ENCODE measurements at regions not wholly inside any gene's neighbourhood (a gene's known extent, or its start where the extent isn't known, plus 50 kb on each side); places are given as distances from the start of the nearest gene placed in this dataset.

DNA sequence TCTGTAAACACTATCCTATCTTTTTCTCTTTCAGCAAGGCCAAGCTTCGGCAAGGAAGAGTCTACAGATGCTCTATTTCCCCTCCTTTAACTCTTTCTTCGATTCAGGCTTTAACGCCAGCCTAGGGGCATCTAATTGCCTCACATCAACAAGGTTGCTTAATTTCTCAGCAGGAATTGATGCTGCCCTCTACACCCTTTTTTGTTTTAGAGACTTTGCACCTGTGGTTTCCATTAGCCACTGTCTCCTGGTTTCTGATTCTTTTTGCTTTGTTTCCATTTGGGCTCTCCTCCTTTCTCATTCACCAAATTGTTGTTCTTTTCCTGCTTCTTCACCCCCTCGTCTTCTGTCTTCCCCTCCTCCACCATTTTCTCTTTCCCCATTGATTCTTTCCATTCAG, 202.4 kb upstream of the HMCN1 start:
- WGBS, 2 donors = 82 to 89% methylated on average over 4 of the region's 4 CpGs
- Histone ChIP-seq H3K36me3 (no peaks in the 10 kb centered on the region), H3K4me3 (no peak overlapping the region)

DNA sequence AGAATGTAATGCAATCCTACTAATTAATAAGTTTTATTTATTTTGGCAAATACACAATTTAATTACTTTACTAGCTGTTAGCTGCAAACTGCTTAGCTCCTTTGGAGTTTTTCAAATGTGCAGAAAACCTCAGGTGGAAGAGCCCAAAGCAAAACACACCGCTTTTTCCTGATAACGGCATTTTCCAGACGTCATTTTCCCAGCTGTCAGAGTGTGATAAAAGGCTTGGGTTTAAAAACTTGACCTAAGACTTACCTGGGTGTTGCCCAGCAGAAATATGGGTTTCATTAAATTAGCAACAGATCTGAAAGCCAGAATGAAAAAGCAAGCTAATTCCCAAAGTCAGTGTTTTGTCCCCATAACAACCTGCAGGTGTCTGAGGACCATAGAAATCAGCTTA, 204.0 kb upstream of the HMCN1 start:
- Histone ChIP-seq H3K4me1 (peaks cover 0 to 25% (median 0%) of the 10 kb centered on the region in 4 donors), H3K36me3 (no peaks in the 10 kb centered on the region), H3K27me3 (no peaks in the 10 kb centered on the region), H3K27ac (no peak overlapping the region), H3K4me3 (no peak overlapping the region), H3K9me3 (no peaks in the 10 kb centered on the region)
- WGBS, 2 donors = 77 to 81% methylated on average over 3 of the region's 3 CpGs
- DNase-seq (ENCODE audit: low spot score in 2 of 2) = no peak
- TF ChIP-seq EP300 (IDR thresholded peaks at IDR 0.05) (no peak), POLR2A (IDR thresholded peaks at IDR 0.05) (no peak)
- TF ChIP-seq, protein P1, sequence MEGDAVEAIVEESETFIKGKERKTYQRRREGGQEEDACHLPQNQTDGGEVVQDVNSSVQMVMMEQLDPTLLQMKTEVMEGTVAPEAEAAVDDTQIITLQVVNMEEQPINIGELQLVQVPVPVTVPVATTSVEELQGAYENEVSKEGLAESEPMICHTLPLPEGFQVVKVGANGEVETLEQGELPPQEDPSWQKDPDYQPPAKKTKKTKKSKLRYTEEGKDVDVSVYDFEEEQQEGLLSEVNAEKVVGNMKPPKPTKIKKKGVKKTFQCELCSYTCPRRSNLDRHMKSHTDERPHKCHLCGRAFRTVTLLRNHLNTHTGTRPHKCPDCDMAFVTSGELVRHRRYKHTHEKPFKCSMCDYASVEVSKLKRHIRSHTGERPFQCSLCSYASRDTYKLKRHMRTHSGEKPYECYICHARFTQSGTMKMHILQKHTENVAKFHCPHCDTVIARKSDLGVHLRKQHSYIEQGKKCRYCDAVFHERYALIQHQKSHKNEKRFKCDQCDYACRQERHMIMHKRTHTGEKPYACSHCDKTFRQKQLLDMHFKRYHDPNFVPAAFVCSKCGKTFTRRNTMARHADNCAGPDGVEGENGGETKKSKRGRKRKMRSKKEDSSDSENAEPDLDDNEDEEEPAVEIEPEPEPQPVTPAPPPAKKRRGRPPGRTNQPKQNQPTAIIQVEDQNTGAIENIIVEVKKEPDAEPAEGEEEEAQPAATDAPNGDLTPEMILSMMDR (IDR thresholded peaks at IDR 0.05) = no peak

More for the DNA sequence above, 202.4 kb upstream of the HMCN1 start:
- no peaks in the 10 kb centered on the region for H3K27me3 ChIP-seq
- no peak for DNase-seq (ENCODE audit: low spot score in 2 of 2)
- TF ChIP-seq EP300 (IDR thresholded peaks at IDR 0.05) = no peak
- H3K4me1 ChIP-seq = peaks cover 0 to 33% (median 0%) of the 10 kb centered on the region in 4 donors
- H3K9me3 ChIP-seq = no peaks in the 10 kb centered on the region
- no peak overlapping the region for H3K27ac ChIP-seq

DNA sequence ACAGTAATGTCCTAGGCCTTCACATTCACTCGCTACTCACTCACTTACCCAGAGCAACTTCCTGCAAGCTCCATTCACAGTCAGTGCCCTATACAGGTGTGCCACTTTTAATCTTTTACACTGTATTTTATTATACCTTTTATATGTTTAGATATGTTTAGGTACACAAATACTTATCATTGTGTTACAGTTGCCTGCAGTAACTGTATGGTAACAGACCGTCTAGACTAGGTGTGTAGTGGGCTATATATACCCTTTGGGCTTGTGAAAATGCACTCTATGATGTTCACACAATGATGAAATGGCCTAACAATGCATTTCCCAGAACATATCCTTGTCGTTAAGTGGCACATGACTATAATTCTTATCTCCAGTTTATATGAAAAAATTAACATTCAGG, 204.5 kb upstream of the HMCN1 start:
- no peaks in the 10 kb centered on the region for H3K27me3 ChIP-seq
- H3K4me1 ChIP-seq = peaks cover 0 to 20% (median 0%) of the 10 kb centered on the region in 4 donors
- TF ChIP-seq POLR2A (IDR thresholded peaks at IDR 0.05) (no peak), EP300 (IDR thresholded peaks at IDR 0.05) (no peak)
- TF ChIP-seq, protein P1 (IDR thresholded peaks at IDR 0.05) = no peak
- H3K36me3 ChIP-seq = no peaks in the 10 kb centered on the region
- H3K27ac ChIP-seq = no peak overlapping the region
- no peak overlapping the region for H3K4me3 ChIP-seq
- H3K9me3 ChIP-seq = no peaks in the 10 kb centered on the region
- no peak for DNase-seq (ENCODE audit: low spot score in 2 of 2)
- 90 to 91% methylated on average over 3 of the region's 3 CpGs for WGBS, 2 donors

DNA sequence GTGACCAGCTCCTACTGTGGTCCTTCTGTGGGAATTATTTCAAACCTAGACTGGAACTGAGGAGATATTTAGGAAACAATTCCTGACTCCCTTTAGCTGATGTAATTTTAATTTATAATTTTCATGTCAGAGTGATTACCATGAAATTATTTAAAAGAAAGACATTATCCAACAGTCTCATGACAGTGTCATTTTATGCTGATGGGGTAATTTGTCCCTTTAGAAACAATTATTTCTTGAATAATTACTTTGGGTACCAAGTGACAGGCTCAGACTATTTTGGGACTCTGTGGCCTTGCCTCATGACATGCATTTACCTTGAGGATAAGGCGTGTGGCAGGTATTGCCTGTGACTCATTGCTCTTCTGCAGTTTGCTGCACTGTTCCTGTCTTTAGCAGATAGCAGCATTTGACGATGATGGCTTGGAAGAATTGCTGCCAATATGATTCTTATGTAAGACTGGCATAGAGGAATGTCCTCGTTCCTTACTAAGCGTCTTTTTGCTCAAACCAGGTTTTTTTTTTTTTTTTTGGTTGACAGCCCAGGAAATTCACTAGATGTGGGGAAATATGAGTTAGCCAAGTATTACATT, 206.0 kb upstream of the HMCN1 start:
- 83 to 85% methylated on average over 4 of the region's 4 CpGs for WGBS, 2 donors
- peaks cover 0 to 5% (median 0%) of the 10 kb centered on the region in 4 donors for H3K4me1 ChIP-seq
- no peak for DNase-seq (ENCODE audit: low spot score in 2 of 2)
- no peaks in the 10 kb centered on the region for H3K9me3 ChIP-seq
- H3K4me3 ChIP-seq = no peak overlapping the region
- H3K36me3 ChIP-seq = no peaks in the 10 kb centered on the region
- TF ChIP-seq EP300 (IDR thresholded peaks at IDR 0.05) = no peak
- TF ChIP-seq, protein P1 (IDR thresholded peaks at IDR 0.05) = no peak
- TF ChIP-seq POLR2A (IDR thresholded peaks at IDR 0.05) = no peak
- H3K27me3 ChIP-seq = no peaks in the 10 kb centered on the region
- H3K27ac ChIP-seq = no peak overlapping the region

DNA sequence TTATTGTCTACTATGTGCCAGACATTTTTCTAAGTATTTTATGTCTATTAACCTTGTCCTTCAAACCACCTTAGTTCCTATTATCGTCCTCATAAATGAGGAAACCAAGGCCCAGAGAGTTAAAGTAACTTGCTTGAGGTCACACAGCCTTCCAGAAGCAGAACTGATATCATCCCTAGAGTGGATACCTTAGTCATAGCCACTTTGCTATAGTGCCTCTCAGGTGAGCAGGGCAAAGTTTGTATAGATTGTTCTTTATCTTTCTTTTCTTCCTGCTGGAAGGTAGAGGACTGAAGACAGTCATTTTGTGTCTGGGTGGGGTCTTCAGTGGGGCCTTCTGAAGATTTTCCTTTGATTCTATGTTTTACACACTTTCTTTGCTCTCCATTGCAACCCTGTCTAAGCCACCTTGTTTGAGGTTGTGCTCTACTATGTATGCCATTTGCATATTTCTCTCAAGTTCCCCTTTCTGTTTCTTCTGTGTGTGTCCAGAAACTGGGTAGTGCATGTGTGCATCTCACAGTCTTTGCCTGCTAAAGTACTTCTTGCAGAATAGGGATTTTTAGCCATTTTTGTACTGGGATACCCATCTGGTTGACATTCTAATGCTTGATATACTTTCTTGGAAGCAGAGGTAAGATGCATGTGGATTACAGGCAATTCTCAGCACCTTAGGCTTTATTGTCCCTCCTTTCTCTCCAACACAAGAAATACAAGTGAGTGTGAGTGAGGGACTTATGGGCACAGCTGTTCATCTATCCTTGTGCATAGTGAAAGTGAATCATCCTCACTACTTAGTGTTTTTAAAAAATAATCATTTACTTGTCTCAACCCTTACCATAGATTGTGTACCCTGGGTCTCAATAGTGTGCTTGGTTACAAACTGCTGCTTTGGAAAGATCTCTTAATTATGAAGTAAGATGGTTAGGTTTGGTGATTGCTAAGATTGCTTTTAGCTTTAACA, 207.6 kb upstream of the HMCN1 start:
- Histone ChIP-seq H3K9me3 (no peaks in the 10 kb centered on the region), H3K36me3 (no peaks in the 10 kb centered on the region), H3K27ac (no peak overlapping the region), H3K4me3 (no peak overlapping the region), H3K4me1 (no peaks in the 10 kb centered on the region), H3K27me3 (no peaks in the 10 kb centered on the region)
- no peak for DNase-seq (ENCODE audit: low spot score in 2 of 2)
- WGBS, 2 donors = 87 to 91% methylated on average over 1 of the region's 1 CpG
- TF ChIP-seq, protein P1 (IDR thresholded peaks at IDR 0.05) = no peak
- no peak for TF ChIP-seq EP300 (IDR thresholded peaks at IDR 0.05)
- TF ChIP-seq POLR2A (IDR thresholded peaks at IDR 0.05) = no peak

Data from tibial nerve (tissue), 4 donors.